Astrocyte of the cerebellum (primary cell): ENCODE measurements at regions not wholly inside any gene's neighbourhood (a gene's known extent, or its start where the extent isn't known, plus 50 kb on each side); places are given as distances from the start of the nearest gene placed in this dataset.
"Not testable (repeated sequence)": the region's sequence is repeated elsewhere in the genome, so short reads cannot be mapped to it uniquely, and the experiment has no call there.

Experiments used
- DNase-seq: peaks from one replicate; pipeline ENCODE4 v3.0.0-alpha.2; 2011; ENCODE audit warnings: low read depth
- H3K4me3 ChIP-seq: 2 replicates; pipeline ENCODE4 v1.5.1; 2011; ENCODE audit warnings: mild to moderate bottlenecking, low read depth, low read length, moderate library complexity
- CTCF ChIP-seq: IDR thresholded peaks from 2 replicates; pipeline ENCODE4 v1.5.1; 2012; ENCODE audit warnings: low read length, low read depth, moderate library complexity, mild to moderate bottlenecking; ENCODE audit errors: missing control alignments
- in situ Hi-C: cut with HindIII; loops from 2 replicates; pipeline ENCODE4 v1.10.0; 2017; ENCODE audit warnings: low sequenced_read_pairs

GRCh38 chr11:82191695-82192094 lies 542.0 kb downstream of the FAM181B start:
- TF ChIP-seq CTCF: no peak
- no peak overlapping the region for H3K4me3 ChIP-seq
- no peak for DNase-seq
- in situ Hi-C loops: no loop called here

GRCh38 chr11:82185925-82186324 lies 547.7 kb downstream of the FAM181B start:
- no peak overlapping the region for H3K4me3 ChIP-seq
- in situ Hi-C loops: no loop called here
- TF ChIP-seq CTCF: no peak
- no peak for DNase-seq

- in situ Hi-C loops: no loop called here
- DNase-seq: no peak
- TF ChIP-seq CTCF: no peak
- no peak overlapping the region for H3K4me3 ChIP-seq
These were observed 548.7 kb downstream of the FAM181B start for GRCh38 chr11:82184966-82185365.

- no peak overlapping the region for H3K4me3 ChIP-seq
- DNase-seq: no peak
- no peak for TF ChIP-seq CTCF
- in situ Hi-C loops: no loop called here
These were observed 550.3 kb downstream of the FAM181B start for GRCh38 chr11:82183346-82183745.

GRCh38 chr11:82182697-82183096 lies 551.0 kb downstream of the FAM181B start:
- DNase-seq, in situ Hi-C loops, H3K4me3 ChIP-seq: not testable (repeated sequence)

GRCh38 chr11:82181796-82182195 lies 551.9 kb downstream of the FAM181B start:
- in situ Hi-C loops, DNase-seq, H3K4me3 ChIP-seq: not testable (repeated sequence)

GRCh38 chr11:82176945-82177344 lies 556.7 kb downstream of the FAM181B start:
- in situ Hi-C loops: no loop called here

More at GRCh38 chr11:82176945-82177344, 556.7 kb downstream of the FAM181B start:
- H3K4me3 ChIP-seq: no peak overlapping the region
- DNase-seq: no peak
- no peak for TF ChIP-seq CTCF
